Chondrocyte (in vitro differentiated cells): ENCODE measurements at regions not wholly inside any gene's neighbourhood (a gene's known extent, or its start where the extent isn't known, plus 50 kb on each side); places are given as distances from the start of the nearest gene placed in this dataset.

Experiments used
- DNase-seq: peaks from one replicate; pipeline ENCODE4 v3.0.0; 2021; ENCODE audit warnings: mixed read lengths, low spot score
- H3K27ac Mint-ChIP-seq: one replicate; pipeline ENCODE4 v1.8.0; 2021; ENCODE audit warnings: mild to moderate bottlenecking, moderate library complexity, mixed read lengths; ENCODE audit not compliant: unreplicated experiment
- H3K27me3 Mint-ChIP-seq: 2 replicates; pipeline ENCODE4 v1.8.0; 2021; ENCODE audit warnings: low read depth, mixed read lengths
- H3K36me3 Mint-ChIP-seq: 2 replicates; pipeline ENCODE4 v1.8.0; 2021; ENCODE audit warnings: low read depth, mixed read lengths
- H3K4me1 Mint-ChIP-seq: 2 replicates; pipeline ENCODE4 v1.8.0; 2021; ENCODE audit warnings: low read depth, mild to moderate bottlenecking, mixed read lengths
- H3K4me3 Mint-ChIP-seq: one replicate; pipeline ENCODE4 v1.8.0; 2021; ENCODE audit warnings: mild to moderate bottlenecking, moderate library complexity, mixed read lengths; ENCODE audit not compliant: unreplicated experiment
- H3K9me3 Mint-ChIP-seq: 2 replicates; pipeline ENCODE4 v1.8.0; 2021; ENCODE audit warnings: low read depth, mixed read lengths
- TF ChIP-seq, protein P1 (sequence below): fragments of 200-600 bp; sonication (generic); IDR thresholded peaks from 2 replicates; pipeline ENCODE4 v1.5.0; 2021; ENCODE audit warnings: antibody characterized with exemption, mild to moderate bottlenecking, moderate library complexity

DNA sequence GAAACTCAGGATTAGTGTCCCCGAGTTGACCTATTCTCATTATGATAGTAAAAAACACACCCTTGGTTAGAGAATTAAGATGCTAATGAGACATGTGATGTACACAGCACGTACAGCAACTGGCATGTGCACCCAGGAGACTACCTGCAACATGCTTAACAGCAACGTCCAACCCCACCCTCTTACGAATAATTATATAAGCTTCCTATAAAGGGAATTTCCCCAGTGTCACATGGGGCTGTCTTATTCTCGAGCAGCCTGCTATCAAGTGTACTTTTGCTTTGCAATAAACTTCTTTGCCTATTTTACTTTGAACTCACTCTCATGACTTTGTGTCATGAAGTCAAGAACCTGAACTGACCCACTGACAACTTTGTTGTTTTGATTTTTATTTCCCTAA, 62.4 kb upstream of the PMFBP1 start:
- TF ChIP-seq, protein P1, sequence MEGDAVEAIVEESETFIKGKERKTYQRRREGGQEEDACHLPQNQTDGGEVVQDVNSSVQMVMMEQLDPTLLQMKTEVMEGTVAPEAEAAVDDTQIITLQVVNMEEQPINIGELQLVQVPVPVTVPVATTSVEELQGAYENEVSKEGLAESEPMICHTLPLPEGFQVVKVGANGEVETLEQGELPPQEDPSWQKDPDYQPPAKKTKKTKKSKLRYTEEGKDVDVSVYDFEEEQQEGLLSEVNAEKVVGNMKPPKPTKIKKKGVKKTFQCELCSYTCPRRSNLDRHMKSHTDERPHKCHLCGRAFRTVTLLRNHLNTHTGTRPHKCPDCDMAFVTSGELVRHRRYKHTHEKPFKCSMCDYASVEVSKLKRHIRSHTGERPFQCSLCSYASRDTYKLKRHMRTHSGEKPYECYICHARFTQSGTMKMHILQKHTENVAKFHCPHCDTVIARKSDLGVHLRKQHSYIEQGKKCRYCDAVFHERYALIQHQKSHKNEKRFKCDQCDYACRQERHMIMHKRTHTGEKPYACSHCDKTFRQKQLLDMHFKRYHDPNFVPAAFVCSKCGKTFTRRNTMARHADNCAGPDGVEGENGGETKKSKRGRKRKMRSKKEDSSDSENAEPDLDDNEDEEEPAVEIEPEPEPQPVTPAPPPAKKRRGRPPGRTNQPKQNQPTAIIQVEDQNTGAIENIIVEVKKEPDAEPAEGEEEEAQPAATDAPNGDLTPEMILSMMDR: no peak
- Mint-ChIP-seq H3K27me3 (no peaks in the 10 kb centered on the region), H3K27ac (no peak overlapping the region), H3K36me3 (peaks cover 2% of the 10 kb centered on the region), H3K4me3 (no peak overlapping the region), H3K4me1 (no peaks in the 10 kb centered on the region), H3K9me3 (peaks cover 18% of the 10 kb centered on the region)
- DNase-seq: no peak

DNA sequence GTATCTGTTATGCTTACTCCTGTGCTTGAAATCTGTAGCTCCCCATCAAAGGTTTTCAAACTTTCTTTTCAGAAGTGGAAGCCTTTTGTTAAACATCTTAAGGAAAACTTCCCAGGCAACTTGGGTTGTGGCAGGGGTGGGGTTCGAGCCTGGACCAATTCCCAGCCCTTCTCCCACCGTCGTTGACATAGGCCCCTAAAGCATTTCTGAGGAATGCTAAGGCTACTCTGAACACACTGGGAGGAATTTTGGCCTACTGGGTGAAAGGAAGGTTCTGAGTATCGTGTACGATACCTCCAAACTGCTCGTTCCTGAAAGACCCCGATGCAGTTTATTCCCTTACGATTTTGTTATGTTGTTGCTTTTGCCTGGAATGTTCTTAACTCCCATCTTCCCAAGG, 56.1 kb upstream of the PMFBP1 start:
- Mint-ChIP-seq H3K27ac (no peak overlapping the region), H3K27me3 (no peaks in the 10 kb centered on the region), H3K36me3 (peaks cover 4% of the 10 kb centered on the region), H3K4me3 (no peak overlapping the region), H3K4me1 (no peaks in the 10 kb centered on the region), H3K9me3 (peaks cover 6% of the 10 kb centered on the region)
- TF ChIP-seq, protein P1: no peak
- DNase-seq: no peak

DNA sequence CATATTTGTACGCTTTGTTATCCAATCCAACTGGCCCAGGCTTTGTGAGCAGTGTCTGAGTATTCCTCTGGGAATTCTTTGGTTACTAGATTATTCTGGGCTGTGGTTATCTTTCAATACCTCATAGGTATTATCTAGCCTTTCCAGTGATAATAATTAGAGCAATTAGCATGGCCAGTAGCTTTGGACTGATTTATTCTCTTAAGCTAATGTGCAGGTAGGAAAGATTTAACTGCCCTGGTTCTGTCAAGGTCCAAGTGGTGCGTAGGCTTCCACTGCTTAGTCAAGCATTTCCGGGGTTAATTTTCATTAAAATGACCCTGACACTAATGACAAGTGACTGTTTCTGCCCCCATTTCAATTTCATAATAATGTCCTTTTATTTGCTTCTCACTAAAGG, 54.2 kb upstream of the PMFBP1 start:
- Mint-ChIP-seq H3K27me3 (no peaks in the 10 kb centered on the region), H3K4me3 (no peak overlapping the region)

DNA sequence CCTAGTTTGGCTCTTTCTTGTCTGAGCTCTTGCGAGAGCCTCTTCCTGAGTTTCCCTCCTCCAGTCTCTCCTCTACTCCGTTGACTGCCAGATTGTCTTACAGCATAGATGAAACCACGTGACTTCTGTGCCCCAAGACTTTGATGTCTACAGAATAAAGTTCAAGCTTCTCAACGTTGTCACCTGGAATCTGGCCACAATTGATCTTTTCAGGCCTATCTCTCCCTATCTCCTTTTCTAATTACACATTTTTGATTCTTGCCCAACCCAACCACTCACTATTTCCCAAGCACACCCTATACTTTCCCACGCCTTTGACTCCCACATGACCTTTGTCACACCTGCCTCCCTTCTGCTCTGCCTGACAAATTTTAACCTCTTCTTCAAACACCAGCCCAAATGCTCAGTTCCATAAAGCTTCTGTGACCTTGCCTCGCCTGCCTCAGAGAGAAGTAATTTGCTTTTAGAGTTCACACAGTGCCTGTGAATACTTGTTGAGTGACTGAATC, 52.4 kb upstream of the PMFBP1 start:
- H3K27ac Mint-ChIP-seq: no peak overlapping the region

More for the DNA sequence above, 54.2 kb upstream of the PMFBP1 start:
- Mint-ChIP-seq H3K27ac (no peak overlapping the region), H3K36me3 (peaks cover 4% of the 10 kb centered on the region), H3K4me1 (no peaks in the 10 kb centered on the region), H3K9me3 (peaks cover 6% of the 10 kb centered on the region)
- TF ChIP-seq, protein P1: no peak
- no peak for DNase-seq

DNA sequence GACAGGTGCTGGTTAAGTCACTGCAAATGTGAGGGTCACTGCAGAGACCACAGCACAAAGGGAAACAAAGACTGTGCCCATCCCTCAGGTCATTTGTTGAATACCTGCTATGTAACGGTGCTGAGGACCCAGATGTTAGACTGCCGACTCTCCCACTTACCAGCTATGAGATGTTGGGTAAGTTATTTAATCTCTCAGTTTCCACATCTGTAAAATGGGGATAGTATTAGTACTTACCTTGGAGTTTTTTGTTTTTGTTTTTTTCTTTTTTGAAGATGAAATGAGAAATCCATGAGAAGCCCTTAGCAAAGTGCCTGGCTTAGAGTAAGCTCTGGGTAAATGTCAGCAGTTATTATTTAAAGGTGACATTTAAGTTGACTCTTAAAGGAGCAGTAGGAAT, 50.5 kb upstream of the PMFBP1 start:
- Mint-ChIP-seq H3K27me3 (no peaks in the 10 kb centered on the region), H3K4me3 (no peak overlapping the region), H3K36me3 (peaks cover 4% of the 10 kb centered on the region), H3K27ac (no peak overlapping the region), H3K9me3 (peaks cover 6% of the 10 kb centered on the region), H3K4me1 (no peaks in the 10 kb centered on the region)
- no peak for DNase-seq
- TF ChIP-seq, protein P1: no peak

More for the DNA sequence above, 52.4 kb upstream of the PMFBP1 start:
- Mint-ChIP-seq H3K4me1 (no peaks in the 10 kb centered on the region), H3K4me3 (no peak overlapping the region), H3K36me3 (peaks cover 4% of the 10 kb centered on the region), H3K9me3 (peaks cover 6% of the 10 kb centered on the region), H3K27me3 (no peaks in the 10 kb centered on the region)
- TF ChIP-seq, protein P1: no peak
- DNase-seq: no peak
